Ovary (tissue), 3 donors: ENCODE measurements at regions not wholly inside any gene's neighbourhood (a gene's known extent, or its start where the extent isn't known, plus 50 kb on each side); places are given as distances from the start of the nearest gene placed in this dataset.

Experiments
- CTCF ChIP-seq, 3 donors: fragments of 450-650 bp in 2 of 3; fragments of 200-600 bp in 1 of 3; IDR thresholded peaks; one replicate each; pipeline versions ENCODE4 v1.5.1 to v1.8.0; 2016 to 2022; ENCODE audit warnings: antibody characterized with exemption in 3 of 3, mild to moderate bottlenecking in 1 of 3
- POLR2A ChIP-seq: fragments of 450-650 bp; IDR thresholded peaks from one replicate; pipeline ENCODE4 v1.6.1; 2017; ENCODE audit warnings: antibody characterized with exemption, mild to moderate bottlenecking, moderate library complexity
- donor health status: DM: no; HTN: no; CAD: no.

- TF ChIP-seq CTCF (IDR thresholded peaks at IDR 0.05), result no peak
- no peak for TF ChIP-seq POLR2A
These were observed 205.4 kb upstream of the ITM2A start for GRCh38 chrX:79572566-79572965.
